ENCODE measurements at regions not wholly inside any gene's neighbourhood (a gene's known extent, or its start where the extent isn't known, plus 50 kb on each side); places are given as distances from the start of the nearest gene placed in this dataset.
A peak's percentile ranks its signal among the peaks of the same experiment; 100 is the strongest.

GRCh38 chr4:144582105-144582850 is 63.7 kb upstream of the HHIP start:
- Histone ChIP-seq H3F3A (ENCODE audit: insufficient read depth) (peaks cover 42% of the 10 kb centered on the region), H3K36me3 (ENCODE audit: low read depth) (no peaks in the 10 kb centered on the region), H3K27me3 (replicated peaks; ENCODE audit: insufficient read depth) (no peaks in the 10 kb centered on the region), H4K20me1 (ENCODE audit: insufficient read depth) (no peaks in the 10 kb centered on the region), H3K4me2 (ENCODE audit: unreplicated experiment) (peak overlapping the region; percentile 57), H3K4me1 (ENCODE audit: insufficient read depth) (peaks cover 54% of the 10 kb centered on the region), H3K4me3 (peak overlapping the region; percentile 26), H3K9me2 (ENCODE audit: insufficient read depth) (no peaks in the 10 kb centered on the region), H2AFZ (peak overlapping the region; percentile 43; the same call in 1 of the 2 replicates), H3K9me3 (ENCODE audit: low read depth) (no peaks in the 10 kb centered on the region), H3K79me2 (ENCODE audit: insufficient read depth) (no peaks in the 10 kb centered on the region), H3K27ac (peak overlapping the region; percentile 26; the same call in 1 of the 2 replicates), H3K9ac (no peak overlapping the region)
- 50 to 56% methylated on average over 7 of the region's 7 CpGs for WGBS, 2 experiments (ENCODE audit: low coverage in 1 of 2, low lambda C conversion rate in 2 of 2, missing lambda C conversion rate in 2 of 2)
- in situ Hi-C loops (cut with MboI): no loop called here
- DNase-seq: peak; percentile 65
- no peak for TF ChIP-seq EZH2phosphoT487 (IDR thresholded peaks at IDR 0.05; ENCODE audit: insufficient read depth, low read depth)
- no peak for TF ChIP-seq EZH2 (IDR thresholded peaks at IDR 0.05; ENCODE audit: insufficient read depth, poor library complexity, severe bottlenecking)

GRCh38 chr4:144582975-144583374 is 63.0 kb upstream of the HHIP start:
- Histone ChIP-seq H3F3A (ENCODE audit: insufficient read depth) (peaks cover 42% of the 10 kb centered on the region), H3K36me3 (ENCODE audit: low read depth) (no peaks in the 10 kb centered on the region), H3K9me2 (ENCODE audit: insufficient read depth) (no peaks in the 10 kb centered on the region), H3K9ac (no peak overlapping the region), H3K27me3 (replicated peaks; ENCODE audit: insufficient read depth) (no peaks in the 10 kb centered on the region), H3K9me3 (ENCODE audit: low read depth) (no peaks in the 10 kb centered on the region), H3K4me1 (ENCODE audit: insufficient read depth) (peaks cover 54% of the 10 kb centered on the region), H3K4me2 (ENCODE audit: unreplicated experiment) (peak overlapping the region; percentile 57), H2AFZ (no peak overlapping the region), H3K79me2 (ENCODE audit: insufficient read depth) (no peaks in the 10 kb centered on the region), H3K4me3 (no peak overlapping the region), H3K27ac (peak overlapping the region; percentile 24; the same call in 1 of the 2 replicates), H4K20me1 (ENCODE audit: insufficient read depth) (no peaks in the 10 kb centered on the region)
- WGBS, 2 experiments (ENCODE audit: low coverage in 1 of 2, low lambda C conversion rate in 2 of 2, missing lambda C conversion rate in 2 of 2): 79 to 83% methylated on average over 3 of the region's 3 CpGs
- TF ChIP-seq EZH2phosphoT487 (IDR thresholded peaks at IDR 0.05; ENCODE audit: insufficient read depth, low read depth) (no peak), EZH2 (IDR thresholded peaks at IDR 0.05; ENCODE audit: insufficient read depth, poor library complexity, severe bottlenecking) (no peak)
- in situ Hi-C loops (cut with MboI): no loop called here
- peak; percentile 4 for DNase-seq

- no peaks in the 10 kb centered on the region for H3K36me3 ChIP-seq (ENCODE audit: low read depth)
- in situ Hi-C loops (cut with MboI): no loop called here
- H3K9me3 ChIP-seq (ENCODE audit: low read depth): no peaks in the 10 kb centered on the region
- no peaks in the 10 kb centered on the region for H4K20me1 ChIP-seq (ENCODE audit: insufficient read depth)
- H3K4me1 ChIP-seq (ENCODE audit: insufficient read depth): peaks cover 50% of the 10 kb centered on the region
- no peak overlapping the region for H3K9ac ChIP-seq
- no peak overlapping the region for H3K4me2 ChIP-seq (ENCODE audit: unreplicated experiment)
- no peak for TF ChIP-seq EZH2 (IDR thresholded peaks at IDR 0.05; ENCODE audit: insufficient read depth, poor library complexity, severe bottlenecking)
- TF ChIP-seq EZH2phosphoT487 (IDR thresholded peaks at IDR 0.05; ENCODE audit: insufficient read depth, low read depth): no peak
- no peaks in the 10 kb centered on the region for H3K79me2 ChIP-seq (ENCODE audit: insufficient read depth)
- H3F3A ChIP-seq (ENCODE audit: insufficient read depth): peaks cover 41% of the 10 kb centered on the region
- no peaks in the 10 kb centered on the region for H3K9me2 ChIP-seq (ENCODE audit: insufficient read depth)
- DNase-seq: peak; percentile 58
- no peak overlapping the region for H3K4me3 ChIP-seq
- H3K27me3 ChIP-seq (replicated peaks; ENCODE audit: insufficient read depth): no peaks in the 10 kb centered on the region
- no peak overlapping the region for H2AFZ ChIP-seq
- no peak overlapping the region for H3K27ac ChIP-seq
Observed at GRCh38 chr4:144583658-144584057, 62.3 kb upstream of the HHIP start.

GRCh38 chr4:144584428-144584827 is 61.5 kb upstream of the HHIP start:
- no peaks in the 10 kb centered on the region for H3K36me3 ChIP-seq (ENCODE audit: low read depth)
- peaks cover 33% of the 10 kb centered on the region for H3F3A ChIP-seq (ENCODE audit: insufficient read depth)
- no peak overlapping the region for H3K4me3 ChIP-seq
- H3K27ac ChIP-seq: no peak overlapping the region
- H3K4me1 ChIP-seq (ENCODE audit: insufficient read depth): peaks cover 42% of the 10 kb centered on the region
- TF ChIP-seq EZH2 (IDR thresholded peaks at IDR 0.05; ENCODE audit: insufficient read depth, poor library complexity, severe bottlenecking): no peak
- TF ChIP-seq EZH2phosphoT487 (IDR thresholded peaks at IDR 0.05; ENCODE audit: insufficient read depth, low read depth): no peak
- DNase-seq: no peak
- no peak overlapping the region for H2AFZ ChIP-seq
- no peaks in the 10 kb centered on the region for H3K79me2 ChIP-seq (ENCODE audit: insufficient read depth)
- H4K20me1 ChIP-seq (ENCODE audit: insufficient read depth): no peaks in the 10 kb centered on the region
- no peaks in the 10 kb centered on the region for H3K27me3 ChIP-seq (replicated peaks; ENCODE audit: insufficient read depth)
- H3K9ac ChIP-seq: no peak overlapping the region
- H3K9me3 ChIP-seq (ENCODE audit: low read depth): no peaks in the 10 kb centered on the region
- in situ Hi-C loops (cut with MboI): no loop called here
- H3K4me2 ChIP-seq (ENCODE audit: unreplicated experiment): no peak overlapping the region
- 79 to 81% methylated on average over 3 of the region's 3 CpGs for WGBS, 2 experiments (ENCODE audit: low coverage in 1 of 2, low lambda C conversion rate in 2 of 2, missing lambda C conversion rate in 2 of 2)
- H3K9me2 ChIP-seq (ENCODE audit: insufficient read depth): no peaks in the 10 kb centered on the region
